HL-60 (cell line): ENCODE measurements at regions not wholly inside any gene's neighbourhood (a gene's known extent, or its start where the extent isn't known, plus 50 kb on each side); places are given as distances from the start of the nearest gene placed in this dataset.

Experiments
- CTCF ChIP-seq: IDR thresholded peaks from one replicate; pipeline ENCODE4 v1.5.1; 2011; ENCODE audit warnings: low read length, control low read depth, inconsistent platforms; ENCODE audit not compliant: insufficient read depth
- GABPA ChIP-seq: IDR thresholded peaks from 2 replicates; pipeline ENCODE4 v1.6.1; 2012; ENCODE audit warnings: low read depth
- POLR2AphosphoS5 ChIP-seq: IDR thresholded peaks from 2 replicates; pipeline ENCODE4 v1.6.1; 2012; ENCODE audit warnings: low read depth
- REST ChIP-seq: IDR thresholded peaks from 2 replicates; pipeline ENCODE4 v1.6.1; 2012; ENCODE audit warnings: low read depth; ENCODE audit not compliant: insufficient replicate concordance
- SPI1 ChIP-seq: IDR thresholded peaks from 2 replicates; pipeline ENCODE4 v1.6.1; 2012; ENCODE audit warnings: low read depth, mild to moderate bottlenecking, borderline replicate concordance

GRCh38 chr5:15431923-15432322 lies 68.1 kb upstream of the FBXL7 start:
- TF ChIP-seq REST (no peak), CTCF (no peak), POLR2AphosphoS5 (no peak), SPI1 (no peak), GABPA (no peak)
